ENCODE measurements at regions not wholly inside any gene's neighbourhood (a gene's known extent, or its start where the extent isn't known, plus 50 kb on each side); places are given as distances from the start of the nearest gene placed in this dataset.
"Not testable (repeated sequence)": the region's sequence is repeated elsewhere in the genome, so short reads cannot be mapped to it uniquely, and the experiment has no call there.

- DNase-seq (ENCODE audit: low read depth in 2 of 2) = no peak
Observed at GRCh38 chr18:60202708-60203107, 169.9 kb downstream of the MC4R start.

GRCh38 chr18:60200558-60200957, 172.0 kb downstream of the MC4R start:
- no peak for DNase-seq (ENCODE audit: low read depth in 2 of 2)

DNA sequence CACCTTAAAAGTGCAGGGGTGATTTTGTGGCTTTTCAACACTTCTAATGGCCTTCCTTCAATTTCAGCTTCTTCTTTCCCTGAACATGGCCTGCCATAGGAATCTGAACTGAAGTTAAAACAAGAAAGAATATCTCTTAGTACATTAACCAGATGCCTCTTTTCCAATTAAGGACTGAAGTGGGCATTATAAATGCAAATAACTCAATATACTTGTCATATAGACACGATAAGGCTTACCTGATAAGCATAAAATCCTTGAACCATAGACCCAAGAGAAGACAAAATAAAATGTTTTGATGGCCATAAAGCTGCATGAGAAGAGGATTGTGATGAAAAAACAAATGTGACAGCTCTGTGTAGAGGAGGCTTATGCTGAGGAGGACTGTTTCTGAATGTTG, 173.1 kb downstream of the MC4R start:
- no peak for DNase-seq (ENCODE audit: low read depth in 2 of 2)

DNA sequence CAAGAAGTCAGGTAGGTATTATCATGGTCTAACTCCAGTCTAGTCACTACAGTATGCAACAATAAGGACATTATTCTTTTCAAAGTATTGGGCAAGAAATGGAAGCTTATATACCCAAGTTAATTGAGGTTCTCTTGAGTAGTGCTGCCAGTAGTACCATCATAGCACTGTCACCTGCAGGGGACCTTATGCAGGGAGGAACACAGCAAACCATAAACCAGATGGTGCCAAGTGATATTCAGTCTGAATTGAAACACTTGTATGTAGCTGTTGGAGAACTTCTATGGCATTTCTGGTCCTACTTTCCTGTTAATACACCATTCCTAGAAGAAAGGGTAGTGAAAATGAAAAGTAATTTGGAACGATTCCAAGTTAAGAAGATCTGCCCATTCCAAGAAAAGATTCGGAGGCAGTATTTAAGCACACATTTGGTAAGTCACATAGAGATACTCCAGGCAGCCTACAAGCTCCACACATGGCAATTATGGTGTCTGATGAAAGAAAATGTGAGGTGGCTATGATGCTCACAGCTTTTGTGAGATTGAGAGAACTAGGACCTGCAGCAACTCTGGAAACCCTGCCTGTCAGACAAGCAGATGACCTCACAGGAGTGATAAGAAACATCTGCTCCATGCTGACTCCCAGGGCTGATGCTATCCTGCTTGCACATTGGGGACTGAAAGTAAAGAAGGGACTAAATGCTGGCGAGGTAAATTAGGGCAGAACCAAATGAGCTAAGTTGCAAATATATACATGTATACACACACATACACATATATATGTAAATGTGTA, 174.7 kb downstream of the MC4R start:
- DNase-seq (ENCODE audit: low read depth in 2 of 2) = no peak

DNA sequence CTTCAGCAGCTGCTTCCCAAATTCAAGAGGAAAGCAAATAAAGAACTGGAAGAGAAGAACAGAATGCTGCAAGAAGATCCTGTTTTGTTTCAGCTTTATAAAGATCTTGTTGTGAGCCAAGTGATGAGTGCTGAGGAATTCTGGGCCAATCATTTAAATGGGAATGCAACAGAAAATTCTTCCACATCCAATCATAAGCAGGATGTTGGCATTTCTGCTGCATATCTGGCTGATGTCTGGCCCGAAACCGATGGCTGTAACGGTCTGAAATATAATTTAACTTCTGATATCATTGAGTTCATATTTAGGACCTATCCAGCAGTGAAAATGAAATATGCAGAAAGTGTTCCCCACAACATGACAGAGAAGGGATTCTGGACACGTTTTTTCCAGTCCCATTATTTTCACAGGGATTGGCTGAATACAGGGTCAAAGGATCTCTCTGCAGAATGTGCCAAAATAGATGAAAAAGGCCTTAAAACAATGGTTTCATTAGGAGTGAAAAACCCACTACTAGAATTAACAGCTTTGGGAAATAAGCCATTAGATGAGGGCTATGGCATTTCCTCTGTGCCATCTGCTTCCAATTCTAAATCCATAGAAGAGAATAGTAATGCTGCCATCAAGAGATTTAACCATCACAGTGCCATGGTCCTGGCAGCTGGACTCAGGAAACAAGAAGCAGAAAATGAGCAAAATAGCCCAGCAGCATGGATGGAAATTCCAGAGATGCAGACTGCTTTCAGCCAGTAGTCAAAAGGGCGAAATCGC, 175.6 kb downstream of the MC4R start:
- DNase-seq (ENCODE audit: low read depth in 2 of 2) = no peak

- no peak for DNase-seq (ENCODE audit: low read depth in 2 of 2)
Observed at GRCh38 chr18:60193780-60194179, 178.8 kb downstream of the MC4R start.

DNA sequence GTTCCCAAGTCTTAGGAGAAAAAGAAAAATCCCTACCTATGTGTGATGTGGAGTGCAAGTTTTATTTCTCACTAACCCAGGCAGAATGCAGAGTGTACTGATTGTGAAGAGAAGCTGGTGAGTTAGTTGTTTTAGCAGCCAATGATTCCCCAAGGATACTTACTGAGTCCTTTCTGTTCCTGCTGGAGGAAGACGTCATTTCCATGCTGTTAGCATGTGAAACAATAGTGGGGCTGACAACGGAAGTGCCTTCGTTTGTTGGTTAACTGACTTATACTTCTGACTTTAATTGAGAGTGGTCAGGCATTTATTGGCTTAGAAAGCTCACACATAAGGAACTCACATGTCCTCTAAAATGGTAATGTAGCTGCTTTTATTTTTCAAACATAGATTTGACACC, 180.6 kb downstream of the MC4R start:
- no peak for DNase-seq (ENCODE audit: low read depth in 2 of 2)

DNA sequence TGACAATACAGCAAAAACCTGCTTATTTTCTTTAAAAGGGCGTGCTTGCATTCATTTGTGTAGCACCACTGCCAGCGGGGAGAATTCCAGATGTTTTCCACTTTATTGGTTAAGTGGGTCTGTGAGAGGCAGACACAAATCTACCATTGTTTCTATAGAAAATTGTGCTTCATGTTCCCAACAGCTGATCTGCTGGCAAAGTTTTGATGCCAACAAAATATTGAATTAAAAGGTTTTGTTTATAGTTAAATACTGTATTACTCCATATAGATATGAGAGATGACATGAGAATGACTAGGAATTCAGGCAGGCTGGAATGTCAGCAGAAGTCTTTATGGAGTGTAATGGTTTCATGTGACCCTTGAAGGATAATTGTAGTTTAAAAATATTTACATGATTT, 182.7 kb downstream of the MC4R start:
- DNase-seq (ENCODE audit: low read depth in 2 of 2) = no peak

DNA sequence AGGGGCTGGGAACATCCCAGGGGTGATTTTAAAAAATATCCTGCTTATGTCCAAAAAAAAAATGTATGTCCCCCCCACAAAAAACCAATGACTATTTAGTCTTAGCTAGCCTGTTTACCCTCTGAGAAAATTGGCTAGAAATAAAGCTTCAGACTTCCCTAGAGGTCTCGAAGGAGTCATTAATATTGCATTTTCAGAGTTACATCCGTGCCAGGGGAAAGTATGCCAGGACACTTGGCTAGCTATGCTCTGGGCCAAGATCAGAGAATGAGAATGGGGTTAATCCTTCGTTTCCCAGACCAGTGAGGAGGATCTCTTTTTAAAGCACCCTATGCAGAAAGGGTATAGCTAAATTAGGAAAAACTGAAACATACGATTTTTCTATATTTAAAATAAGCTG, 183.6 kb downstream of the MC4R start:
- no peak for DNase-seq (ENCODE audit: low read depth in 2 of 2)

GRCh38 chr18:60182223-60182622, 190.4 kb downstream of the MC4R start:
- no peak for DNase-seq (ENCODE audit: low read depth in 2 of 2)

DNA sequence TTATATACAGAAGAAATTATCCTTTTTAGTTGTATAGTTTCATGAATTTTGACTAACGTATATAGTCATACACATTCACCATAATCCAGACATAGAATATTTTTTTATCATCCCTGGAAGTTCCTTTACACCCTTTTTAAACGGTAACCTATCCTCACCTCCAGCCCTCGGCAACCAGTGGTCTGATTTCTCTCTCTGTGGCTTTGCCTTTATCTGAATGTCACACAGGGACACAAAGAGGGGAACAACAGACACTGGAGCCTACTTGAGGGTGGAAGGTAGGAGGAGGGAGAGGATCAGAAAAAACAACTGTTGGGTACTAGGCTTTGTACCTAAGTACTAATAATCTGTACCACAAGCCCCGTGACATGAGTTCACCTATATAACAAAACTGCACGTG, 191.9 kb downstream of the MC4R start:
- no peak for DNase-seq (ENCODE audit: low read depth in 2 of 2)

GRCh38 chr18:60178224-60178623, 194.4 kb downstream of the MC4R start:
- not testable (repeated sequence) for DNase-seq (ENCODE audit: low read depth in 2 of 2)

GRCh38 chr18:60176259-60176658, 196.3 kb downstream of the MC4R start:
- no peak for DNase-seq (ENCODE audit: low read depth in 2 of 2)

- no peak for DNase-seq (ENCODE audit: low read depth in 2 of 2)
Observed at GRCh38 chr18:60174832-60175231, 197.7 kb downstream of the MC4R start.

DNA sequence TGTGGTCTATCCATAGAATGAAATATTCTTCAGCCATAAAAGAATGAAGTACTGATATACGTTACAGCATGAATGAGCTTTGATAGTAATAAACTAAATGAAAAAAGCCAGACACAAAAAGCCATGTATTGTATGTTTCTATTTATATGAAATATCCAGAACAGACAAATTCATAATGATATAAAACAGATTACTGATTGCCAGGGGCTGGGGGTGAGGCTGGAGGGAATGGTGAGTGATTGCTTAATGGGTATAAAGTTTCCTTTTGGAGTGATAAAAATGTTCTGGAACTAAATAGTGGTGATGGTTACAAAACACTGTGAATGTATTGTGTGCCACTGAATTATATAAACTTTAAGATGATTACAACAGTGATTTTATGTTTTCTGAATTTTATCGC, 200.5 kb downstream of the MC4R start:
- no peak for DNase-seq (ENCODE audit: low read depth in 2 of 2)

- DNase-seq (ENCODE audit: low read depth in 2 of 2) = no peak
Observed at GRCh38 chr18:60163622-60164021, 209.0 kb downstream of the MC4R start.

DNA sequence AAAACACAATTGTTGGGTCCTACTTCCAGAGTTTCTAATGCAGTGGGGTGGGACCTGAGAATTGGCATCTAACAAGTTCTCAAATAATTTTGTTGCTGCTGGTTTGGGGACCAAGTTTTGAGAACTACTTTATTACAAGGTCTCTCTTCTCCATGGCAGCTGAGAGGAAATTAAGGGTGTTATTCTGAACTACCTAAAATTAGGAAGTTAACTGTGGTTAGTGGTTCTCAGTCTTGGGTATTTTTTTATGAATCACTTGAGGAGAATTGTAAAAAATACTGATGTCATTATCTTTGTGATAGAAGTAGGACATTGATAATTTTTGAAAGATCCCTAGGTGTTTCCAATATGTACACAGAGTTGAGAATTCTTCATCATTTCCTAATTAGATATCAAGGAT, 210.2 kb downstream of the MC4R start:
- DNase-seq (ENCODE audit: low read depth in 2 of 2) = no peak

DNA sequence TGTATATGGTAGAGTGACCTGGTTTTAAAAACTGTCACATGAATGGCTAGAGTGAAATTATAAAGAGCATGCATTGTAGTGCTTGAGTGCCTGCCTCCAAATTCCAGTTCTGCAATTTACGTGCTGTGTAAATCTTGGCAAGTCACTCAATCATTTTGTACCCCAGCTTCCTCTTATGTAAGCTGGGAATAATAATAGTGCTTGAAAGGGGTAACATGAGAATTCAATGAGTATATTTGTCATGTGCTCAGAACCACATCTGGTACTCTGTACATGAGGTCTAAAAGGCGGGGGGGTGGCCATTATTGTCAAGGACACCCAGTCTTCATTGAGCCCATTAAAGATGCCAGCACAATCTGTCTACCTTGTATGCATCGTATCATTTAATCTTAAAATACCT, 214.8 kb downstream of the MC4R start:
- no peak for DNase-seq (ENCODE audit: low read depth in 2 of 2)

GRCh38 chr18:60153376-60153775, 219.2 kb downstream of the MC4R start:
- DNase-seq (ENCODE audit: low read depth in 2 of 2) = no peak

DNA sequence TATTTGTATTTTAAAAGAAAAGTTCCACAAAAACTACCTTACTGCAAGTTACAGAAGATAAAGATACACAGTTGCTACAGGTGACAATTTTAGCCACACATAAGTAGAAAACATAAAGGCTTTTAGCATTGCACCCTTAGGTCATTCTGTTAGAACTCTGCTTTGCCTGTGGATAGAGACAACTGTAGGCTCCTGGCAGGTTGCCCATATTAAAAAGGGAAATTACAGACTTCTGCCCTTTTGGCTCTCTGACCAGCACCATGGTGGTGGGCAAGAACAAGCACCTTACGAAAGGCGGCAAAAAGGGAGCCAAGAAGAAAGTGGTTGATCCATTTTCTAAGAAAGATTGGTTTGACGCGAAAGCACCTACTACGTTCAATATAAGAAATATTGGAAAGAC, 223.3 kb downstream of the MC4R start:
- DNase-seq (ENCODE audit: low read depth in 2 of 2) = no peak

DNA sequence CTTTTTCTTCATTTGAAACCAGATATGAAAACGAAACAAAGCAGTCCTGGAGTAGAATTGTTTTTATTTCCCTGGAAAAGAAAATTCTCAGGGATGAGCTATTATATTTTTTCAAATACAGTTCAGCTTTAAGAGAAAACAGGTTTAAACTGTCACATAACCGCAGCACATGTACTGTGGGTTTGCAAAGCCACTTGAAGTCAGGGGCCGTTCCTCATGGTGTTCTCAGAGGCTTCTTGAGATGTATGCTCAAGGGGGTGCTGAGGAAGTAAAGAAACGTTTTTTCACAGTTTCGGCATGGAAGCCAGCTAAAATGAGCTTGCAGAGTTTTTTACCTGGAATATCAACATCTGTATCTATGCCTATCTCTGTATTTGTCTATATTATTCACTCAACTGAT, 225.3 kb downstream of the MC4R start:
- DNase-seq (ENCODE audit: low read depth in 2 of 2) = no peak

DNA sequence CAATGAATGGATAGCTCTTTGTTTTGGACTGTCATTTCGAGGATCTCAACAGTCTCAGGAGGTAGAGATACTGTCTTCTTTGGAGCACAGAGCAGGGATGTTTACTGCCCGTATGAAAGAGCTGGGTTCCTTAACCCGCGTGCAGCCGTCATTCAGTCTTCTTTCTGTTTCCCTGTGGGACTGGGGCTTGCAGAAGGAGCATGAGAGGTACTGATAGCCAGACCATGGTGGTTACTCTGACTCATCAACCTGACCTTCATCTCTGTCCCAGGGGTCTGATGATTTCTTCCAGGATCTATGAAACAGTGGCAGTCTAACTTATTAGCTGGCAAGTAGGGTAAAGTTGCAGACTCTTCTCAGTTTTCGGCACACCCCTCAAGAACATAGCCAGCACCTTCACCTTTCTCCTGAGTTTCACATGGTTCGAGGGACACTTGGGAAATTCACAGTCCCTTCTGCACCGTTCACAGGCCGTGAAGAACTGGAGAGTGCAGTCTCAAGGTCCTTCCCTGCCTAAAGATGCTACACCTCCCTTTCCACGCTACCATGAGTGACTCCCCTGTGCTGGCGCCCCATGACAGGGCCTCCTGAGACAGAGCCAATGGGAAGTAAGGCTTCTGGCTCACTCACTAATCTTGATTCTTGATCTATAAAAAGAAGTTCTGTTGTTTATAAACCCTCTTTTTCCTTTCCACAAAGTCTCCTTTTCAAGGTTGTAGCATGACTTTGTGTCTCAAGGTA, 226.2 kb downstream of the MC4R start:
- DNase-seq (ENCODE audit: low read depth in 2 of 2) = no peak

DNA sequence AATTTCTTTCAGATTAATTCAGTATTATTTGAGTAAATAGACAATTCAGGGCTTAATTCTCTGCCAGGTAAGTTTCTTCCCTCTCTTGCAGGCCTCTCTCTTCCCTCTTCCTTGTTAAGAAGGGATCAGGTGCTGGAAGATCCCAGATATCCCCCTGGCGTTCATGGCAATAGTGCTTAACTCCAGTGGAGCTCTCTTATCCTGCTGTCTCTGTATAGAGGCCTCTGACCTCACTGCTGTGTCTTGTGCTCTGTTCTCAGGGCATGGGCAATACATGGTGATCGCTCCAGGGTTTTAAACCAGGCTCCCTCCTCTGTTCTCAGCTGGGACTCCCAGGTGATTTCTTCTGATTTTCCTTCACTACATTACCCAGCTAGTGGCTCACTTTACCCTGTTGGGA, 226.8 kb downstream of the MC4R start:
- DNase-seq (ENCODE audit: low read depth in 2 of 2) = no peak
